ENCODE measurements at regions not wholly inside any gene's neighbourhood (a gene's known extent, or its start where the extent isn't known, plus 50 kb on each side); places are given as distances from the start of the nearest gene placed in this dataset.
A peak's percentile ranks its signal among the peaks of the same experiment; 100 is the strongest.

DNA sequence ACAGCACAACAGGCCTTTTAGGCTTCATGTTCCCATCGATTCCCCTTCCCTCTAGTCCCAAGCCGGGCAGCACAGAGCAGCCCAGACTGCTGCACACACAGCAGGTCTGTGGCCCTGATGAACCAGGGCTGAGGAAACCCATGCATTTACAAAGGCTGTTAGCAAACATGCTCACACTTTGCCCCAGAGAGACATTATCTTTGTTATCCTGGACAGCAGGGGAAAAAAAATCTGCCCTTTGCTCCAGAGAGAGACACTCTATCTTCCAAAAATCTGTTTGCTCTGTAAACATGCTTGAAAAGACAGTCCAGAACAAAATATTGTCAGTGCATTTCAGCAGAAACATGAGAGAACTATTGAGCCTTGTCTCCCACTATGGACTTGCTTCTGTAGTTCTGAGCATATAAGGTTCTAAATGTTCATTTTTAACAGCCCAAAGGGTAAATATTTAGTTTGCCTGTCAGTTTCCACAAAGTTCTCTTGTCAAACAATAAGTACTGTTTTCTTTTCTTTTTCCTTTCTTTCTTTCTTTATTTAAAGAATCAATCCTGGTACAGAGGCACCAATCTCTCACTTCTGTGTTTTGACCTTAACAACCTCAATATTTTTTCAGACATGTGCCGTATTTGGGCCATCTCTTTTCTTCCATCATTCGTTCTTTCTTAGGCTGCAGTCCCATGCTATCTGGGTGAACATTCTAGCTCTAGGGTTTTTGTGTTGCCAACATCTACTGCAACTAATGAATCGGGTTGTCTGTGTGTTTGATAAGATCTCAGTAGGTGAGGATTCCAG lies 468.0 kb downstream of the EPM2A start:
- peak; percentile 36 for DNase-seq (ENCODE audit: low spot score)
- TF ChIP-seq RAD21 (IDR thresholded peaks at IDR 0.05) (peak; percentile 66 to 68), RXRA (IDR thresholded peaks at IDR 0.05) (peak; percentile 98 to 99), HNF4G (IDR thresholded peaks at IDR 0.05) (peak; percentile 89), JUND (IDR thresholded peaks at IDR 0.05) (peak; percentile 79 to 91), EGR1 (IDR thresholded peaks at IDR 0.05; ENCODE audit: low read depth in 2 of 2) (peak; percentile 27 to 66), FOXA1 (IDR thresholded peaks at IDR 0.05) (peak; percentile 98), GABPA (IDR thresholded peaks at IDR 0.05 in 1 of 2, conservative IDR thresholded peaks at IDR 0.05 in 1 of 2) (peak in 1 of 2 donors; percentile 55), SP1 (IDR thresholded peaks at IDR 0.05) (peak; percentile 100), TAF1 (conservative IDR thresholded peaks at IDR 0.05) (peak; percentile 89), FOXA2 (IDR thresholded peaks at IDR 0.05) (peak; percentile 99), HNF4A (conservative IDR thresholded peaks at IDR 0.05) (peak; percentile 97), NR2F2 (IDR thresholded peaks at IDR 0.05) (peak; percentile 49), YY1 (IDR thresholded peaks at IDR 0.05) (peak; percentile 85)
- TF ChIP-seq, protein P1, sequence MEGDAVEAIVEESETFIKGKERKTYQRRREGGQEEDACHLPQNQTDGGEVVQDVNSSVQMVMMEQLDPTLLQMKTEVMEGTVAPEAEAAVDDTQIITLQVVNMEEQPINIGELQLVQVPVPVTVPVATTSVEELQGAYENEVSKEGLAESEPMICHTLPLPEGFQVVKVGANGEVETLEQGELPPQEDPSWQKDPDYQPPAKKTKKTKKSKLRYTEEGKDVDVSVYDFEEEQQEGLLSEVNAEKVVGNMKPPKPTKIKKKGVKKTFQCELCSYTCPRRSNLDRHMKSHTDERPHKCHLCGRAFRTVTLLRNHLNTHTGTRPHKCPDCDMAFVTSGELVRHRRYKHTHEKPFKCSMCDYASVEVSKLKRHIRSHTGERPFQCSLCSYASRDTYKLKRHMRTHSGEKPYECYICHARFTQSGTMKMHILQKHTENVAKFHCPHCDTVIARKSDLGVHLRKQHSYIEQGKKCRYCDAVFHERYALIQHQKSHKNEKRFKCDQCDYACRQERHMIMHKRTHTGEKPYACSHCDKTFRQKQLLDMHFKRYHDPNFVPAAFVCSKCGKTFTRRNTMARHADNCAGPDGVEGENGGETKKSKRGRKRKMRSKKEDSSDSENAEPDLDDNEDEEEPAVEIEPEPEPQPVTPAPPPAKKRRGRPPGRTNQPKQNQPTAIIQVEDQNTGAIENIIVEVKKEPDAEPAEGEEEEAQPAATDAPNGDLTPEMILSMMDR (IDR thresholded peaks at IDR 0.05; ENCODE audit: low read depth, low read length, missing input control): no peak
- TF ChIP-seq, protein P2, sequence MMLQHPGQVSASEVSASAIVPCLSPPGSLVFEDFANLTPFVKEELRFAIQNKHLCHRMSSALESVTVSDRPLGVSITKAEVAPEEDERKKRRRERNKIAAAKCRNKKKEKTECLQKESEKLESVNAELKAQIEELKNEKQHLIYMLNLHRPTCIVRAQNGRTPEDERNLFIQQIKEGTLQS (IDR thresholded peaks at IDR 0.05): peak; percentile 44
- TF ChIP-seq, protein P3, sequence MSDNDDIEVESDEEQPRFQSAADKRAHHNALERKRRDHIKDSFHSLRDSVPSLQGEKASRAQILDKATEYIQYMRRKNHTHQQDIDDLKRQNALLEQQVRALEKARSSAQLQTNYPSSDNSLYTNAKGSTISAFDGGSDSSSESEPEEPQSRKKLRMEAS (IDR thresholded peaks at IDR 0.05): peak; percentile 88
- TF ChIP-seq, protein P4, sequence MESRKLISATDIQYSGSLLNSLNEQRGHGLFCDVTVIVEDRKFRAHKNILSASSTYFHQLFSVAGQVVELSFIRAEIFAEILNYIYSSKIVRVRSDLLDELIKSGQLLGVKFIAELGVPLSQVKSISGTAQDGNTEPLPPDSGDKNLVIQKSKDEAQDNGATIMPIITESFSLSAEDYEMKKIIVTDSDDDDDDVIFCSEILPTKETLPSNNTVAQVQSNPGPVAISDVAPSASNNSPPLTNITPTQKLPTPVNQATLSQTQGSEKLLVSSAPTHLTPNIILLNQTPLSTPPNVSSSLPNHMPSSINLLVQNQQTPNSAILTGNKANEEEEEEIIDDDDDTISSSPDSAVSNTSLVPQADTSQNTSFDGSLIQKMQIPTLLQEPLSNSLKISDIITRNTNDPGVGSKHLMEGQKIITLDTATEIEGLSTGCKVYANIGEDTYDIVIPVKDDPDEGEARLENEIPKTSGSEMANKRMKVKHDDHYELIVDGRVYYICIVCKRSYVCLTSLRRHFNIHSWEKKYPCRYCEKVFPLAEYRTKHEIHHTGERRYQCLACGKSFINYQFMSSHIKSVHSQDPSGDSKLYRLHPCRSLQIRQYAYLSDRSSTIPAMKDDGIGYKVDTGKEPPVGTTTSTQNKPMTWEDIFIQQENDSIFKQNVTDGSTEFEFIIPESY (IDR thresholded peaks at IDR 0.05): peak; percentile 88
- TF ChIP-seq, protein P5, sequence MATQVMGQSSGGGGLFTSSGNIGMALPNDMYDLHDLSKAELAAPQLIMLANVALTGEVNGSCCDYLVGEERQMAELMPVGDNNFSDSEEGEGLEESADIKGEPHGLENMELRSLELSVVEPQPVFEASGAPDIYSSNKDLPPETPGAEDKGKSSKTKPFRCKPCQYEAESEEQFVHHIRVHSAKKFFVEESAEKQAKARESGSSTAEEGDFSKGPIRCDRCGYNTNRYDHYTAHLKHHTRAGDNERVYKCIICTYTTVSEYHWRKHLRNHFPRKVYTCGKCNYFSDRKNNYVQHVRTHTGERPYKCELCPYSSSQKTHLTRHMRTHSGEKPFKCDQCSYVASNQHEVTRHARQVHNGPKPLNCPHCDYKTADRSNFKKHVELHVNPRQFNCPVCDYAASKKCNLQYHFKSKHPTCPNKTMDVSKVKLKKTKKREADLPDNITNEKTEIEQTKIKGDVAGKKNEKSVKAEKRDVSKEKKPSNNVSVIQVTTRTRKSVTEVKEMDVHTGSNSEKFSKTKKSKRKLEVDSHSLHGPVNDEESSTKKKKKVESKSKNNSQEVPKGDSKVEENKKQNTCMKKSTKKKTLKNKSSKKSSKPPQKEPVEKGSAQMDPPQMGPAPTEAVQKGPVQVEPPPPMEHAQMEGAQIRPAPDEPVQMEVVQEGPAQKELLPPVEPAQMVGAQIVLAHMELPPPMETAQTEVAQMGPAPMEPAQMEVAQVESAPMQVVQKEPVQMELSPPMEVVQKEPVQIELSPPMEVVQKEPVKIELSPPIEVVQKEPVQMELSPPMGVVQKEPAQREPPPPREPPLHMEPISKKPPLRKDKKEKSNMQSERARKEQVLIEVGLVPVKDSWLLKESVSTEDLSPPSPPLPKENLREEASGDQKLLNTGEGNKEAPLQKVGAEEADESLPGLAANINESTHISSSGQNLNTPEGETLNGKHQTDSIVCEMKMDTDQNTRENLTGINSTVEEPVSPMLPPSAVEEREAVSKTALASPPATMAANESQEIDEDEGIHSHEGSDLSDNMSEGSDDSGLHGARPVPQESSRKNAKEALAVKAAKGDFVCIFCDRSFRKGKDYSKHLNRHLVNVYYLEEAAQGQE (IDR thresholded peaks at IDR 0.05): peak; percentile 92
- Histone ChIP-seq H3K36me3 (ENCODE audit: control insufficient read depth in 4 of 4, insufficient read depth in 3 of 4, low read depth in 1 of 4, low read length in 3 of 4) (no peaks in the 10 kb centered on the region), H3K4me3 (ENCODE audit: low read depth in 1 of 3, low read length in 3 of 3) (no peak overlapping the region), H3K9ac (ENCODE audit: low read depth in 1 of 2, low read length in 2 of 2) (peak overlapping the region in 1 of 2 donors; percentile 57), H3K4me1 (ENCODE audit: control insufficient read depth in 4 of 4, insufficient read depth in 4 of 4, low read length in 3 of 4) (peaks cover 2 to 38% (median 27%) of the 10 kb centered on the region in 4 donors), H3K9me3 (ENCODE audit: control insufficient read depth in 4 of 4, low read length in 3 of 4) (no peaks in the 10 kb centered on the region), H3K27me3 (ENCODE audit: control insufficient read depth in 4 of 4, insufficient read depth in 4 of 4, low read length in 3 of 4) (no peaks in the 10 kb centered on the region), H3K27ac (ENCODE audit: low read depth in 1 of 2, low read length in 2 of 2) (peak overlapping the region; percentile 49)
- WGBS: 32% methylated on average over 5 of the region's 5 CpGs

All from liver (tissue), 8 donors.